Ishikawa (cell line): ENCODE measurements at regions not wholly inside any gene's neighbourhood (a gene's known extent, or its start where the extent isn't known, plus 50 kb on each side); places are given as distances from the start of the nearest gene placed in this dataset.

ENCODE experiments used
- EP300 ChIP-seq: IDR thresholded peaks from 2 replicates; pipeline ENCODE4 v1.6.1; 2012; ENCODE audit warnings: borderline replicate concordance
- RAD21 ChIP-seq: IDR thresholded peaks from 2 replicates; pipeline ENCODE4 v1.6.1; 2012; ENCODE audit warnings: low read depth

GRCh38 chr18:57885931-57886330 is 82.8 kb upstream of the ATP8B1 start:
- TF ChIP-seq EP300 (no peak), RAD21 (no peak)
